ENCODE measurements at regions not wholly inside any gene's neighbourhood (a gene's known extent, or its start where the extent isn't known, plus 50 kb on each side); places are given as distances from the start of the nearest gene placed in this dataset.
A peak's percentile ranks its signal among the peaks of the same experiment; 100 is the strongest.

- Mint-ChIP-seq H3K36me3 (ENCODE audit: low read depth) (peaks cover 4% of the 10 kb centered on the region), H3K9me3 (peaks cover 6% of the 10 kb centered on the region), H3K4me1 (peaks cover 31% of the 10 kb centered on the region), H3K27ac (peak overlapping the region; percentile 75 to 91 (median 79)), H3K27me3 (ENCODE audit: low read depth) (peaks cover 4% of the 10 kb centered on the region), H3K4me3 (no peak overlapping the region)
- TF ChIP-seq CTCF (IDR thresholded peaks at IDR 0.05; ENCODE audit: unreplicated experiment in 3 of 3): no peak
Measured at GRCh38 chr9:82147798-82148425, 159.3 kb downstream of the SPATA31D1 start.

GRCh38 chr9:82148426-82148810 is 159.8 kb downstream of the SPATA31D1 start:
- H3K4me3 Mint-ChIP-seq: no peak overlapping the region
- H3K27ac Mint-ChIP-seq: peak overlapping the region; percentile 75 to 91 (median 79)
- H3K36me3 Mint-ChIP-seq (ENCODE audit: low read depth): peaks cover 6% of the 10 kb centered on the region
- peaks cover 9% of the 10 kb centered on the region for H3K9me3 Mint-ChIP-seq
- H3K4me1 Mint-ChIP-seq: peaks cover 31% of the 10 kb centered on the region
- TF ChIP-seq CTCF (IDR thresholded peaks at IDR 0.05; ENCODE audit: unreplicated experiment in 3 of 3): no peak
- peaks cover 4% of the 10 kb centered on the region for H3K27me3 Mint-ChIP-seq (ENCODE audit: low read depth)

GRCh38 chr9:82148901-82149461 is 160.4 kb downstream of the SPATA31D1 start:
- Mint-ChIP-seq H3K4me3 (peak overlapping the region in 2 of 3 experiments; percentile 5 to 17), H3K27ac (peak overlapping the region; percentile 75 to 91 (median 79)), H3K36me3 (ENCODE audit: low read depth) (peaks cover 6% of the 10 kb centered on the region), H3K4me1 (peaks cover 31% of the 10 kb centered on the region), H3K27me3 (ENCODE audit: low read depth) (peaks cover 4% of the 10 kb centered on the region), H3K9me3 (peaks cover 9% of the 10 kb centered on the region)
- no peak for TF ChIP-seq CTCF (IDR thresholded peaks at IDR 0.05; ENCODE audit: unreplicated experiment in 3 of 3)

GRCh38 chr9:82149501-82149946 is 161.0 kb downstream of the SPATA31D1 start:
- TF ChIP-seq CTCF (IDR thresholded peaks at IDR 0.05; ENCODE audit: unreplicated experiment in 3 of 3): no peak
- peak overlapping the region; percentile 75 to 91 (median 79) for H3K27ac Mint-ChIP-seq
- H3K36me3 Mint-ChIP-seq (ENCODE audit: low read depth): peaks cover 6% of the 10 kb centered on the region
- peaks cover 9% of the 10 kb centered on the region for H3K9me3 Mint-ChIP-seq
- H3K4me3 Mint-ChIP-seq: peak overlapping the region in 2 of 3 experiments; percentile 4 to 33
- peaks cover 4% of the 10 kb centered on the region for H3K27me3 Mint-ChIP-seq (ENCODE audit: low read depth)
- peaks cover 31% of the 10 kb centered on the region for H3K4me1 Mint-ChIP-seq

- Mint-ChIP-seq H3K4me3 (no peak overlapping the region), H3K4me1 (peaks cover 31% of the 10 kb centered on the region), H3K27me3 (ENCODE audit: low read depth) (no peaks in the 10 kb centered on the region), H3K36me3 (ENCODE audit: low read depth) (peaks cover 6% of the 10 kb centered on the region), H3K27ac (peak overlapping the region in 2 of 3 experiments; percentile 19 to 59), H3K9me3 (peaks cover 9% of the 10 kb centered on the region)
- no peak for TF ChIP-seq CTCF (IDR thresholded peaks at IDR 0.05; ENCODE audit: unreplicated experiment in 3 of 3)
Measured at GRCh38 chr9:82152181-82152580, 163.6 kb downstream of the SPATA31D1 start.

- no peaks in the 10 kb centered on the region for H3K27me3 Mint-ChIP-seq (ENCODE audit: low read depth)
- H3K9me3 Mint-ChIP-seq: peaks cover 9% of the 10 kb centered on the region
- H3K4me3 Mint-ChIP-seq: no peak overlapping the region
- peaks cover 29% of the 10 kb centered on the region for H3K4me1 Mint-ChIP-seq
- no peak for TF ChIP-seq CTCF (IDR thresholded peaks at IDR 0.05; ENCODE audit: unreplicated experiment in 3 of 3)
- H3K36me3 Mint-ChIP-seq (ENCODE audit: low read depth): peaks cover 6% of the 10 kb centered on the region
- peak overlapping the region in 1 of 3 experiments; percentile 19 for H3K27ac Mint-ChIP-seq
Measured at GRCh38 chr9:82153032-82153431, 164.5 kb downstream of the SPATA31D1 start.

All from nephron (organoid).